ENCODE measurements at regions not wholly inside any gene's neighbourhood (a gene's known extent, or its start where the extent isn't known, plus 50 kb on each side); places are given as distances from the start of the nearest gene placed in this dataset.

GRCh38 chr3:27827041-27827440 lies 104.9 kb upstream of the EOMES start:
- TF ChIP-seq, protein P1, sequence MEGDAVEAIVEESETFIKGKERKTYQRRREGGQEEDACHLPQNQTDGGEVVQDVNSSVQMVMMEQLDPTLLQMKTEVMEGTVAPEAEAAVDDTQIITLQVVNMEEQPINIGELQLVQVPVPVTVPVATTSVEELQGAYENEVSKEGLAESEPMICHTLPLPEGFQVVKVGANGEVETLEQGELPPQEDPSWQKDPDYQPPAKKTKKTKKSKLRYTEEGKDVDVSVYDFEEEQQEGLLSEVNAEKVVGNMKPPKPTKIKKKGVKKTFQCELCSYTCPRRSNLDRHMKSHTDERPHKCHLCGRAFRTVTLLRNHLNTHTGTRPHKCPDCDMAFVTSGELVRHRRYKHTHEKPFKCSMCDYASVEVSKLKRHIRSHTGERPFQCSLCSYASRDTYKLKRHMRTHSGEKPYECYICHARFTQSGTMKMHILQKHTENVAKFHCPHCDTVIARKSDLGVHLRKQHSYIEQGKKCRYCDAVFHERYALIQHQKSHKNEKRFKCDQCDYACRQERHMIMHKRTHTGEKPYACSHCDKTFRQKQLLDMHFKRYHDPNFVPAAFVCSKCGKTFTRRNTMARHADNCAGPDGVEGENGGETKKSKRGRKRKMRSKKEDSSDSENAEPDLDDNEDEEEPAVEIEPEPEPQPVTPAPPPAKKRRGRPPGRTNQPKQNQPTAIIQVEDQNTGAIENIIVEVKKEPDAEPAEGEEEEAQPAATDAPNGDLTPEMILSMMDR (IDR thresholded peaks at IDR 0.05 in 4 of 5, conservative IDR thresholded peaks at IDR 0.05 in 1 of 5) = no peak
- no peak for TF ChIP-seq POLR2A (IDR thresholded peaks at IDR 0.05)

Data from gastrocnemius medialis (tissue), 4 donors.